ENCODE measurements at regions not wholly inside any gene's neighbourhood (a gene's known extent, or its start where the extent isn't known, plus 50 kb on each side); places are given as distances from the start of the nearest gene placed in this dataset.
"Not testable (repeated sequence)": the region's sequence is repeated elsewhere in the genome, so short reads cannot be mapped to it uniquely, and the experiment has no call there.

DNA sequence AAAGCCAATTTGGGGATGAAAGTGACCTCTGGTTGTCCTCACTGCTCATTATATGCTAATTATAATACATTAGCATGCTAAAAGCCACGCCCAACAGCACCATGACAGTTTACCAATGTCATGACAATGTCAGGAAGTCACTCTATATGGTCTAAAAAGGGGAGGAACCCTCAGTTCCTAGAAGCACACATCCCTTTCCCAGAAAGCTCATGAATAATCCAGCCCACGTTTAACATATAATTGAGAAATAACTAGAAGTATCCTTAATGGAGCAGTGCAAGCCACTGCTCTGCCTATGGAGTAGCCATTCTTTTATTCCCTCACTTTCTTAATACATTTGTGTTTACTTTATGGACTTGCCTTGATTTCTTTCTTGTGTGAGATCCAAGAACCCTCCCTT lies 215.3 kb downstream of the SPIN4 start:
- not testable (repeated sequence) for H3K36me3 ChIP-seq (ENCODE audit: control insufficient read depth, insufficient read depth, low read length); H3K27ac ChIP-seq (ENCODE audit: low read length); H3K4me3 ChIP-seq (ENCODE audit: low read length); H3K9me3 ChIP-seq (ENCODE audit: control insufficient read depth, insufficient read depth, low read length); H3K27me3 ChIP-seq (ENCODE audit: control insufficient read depth, insufficient read depth, low read length); H3K4me1 ChIP-seq (ENCODE audit: control insufficient read depth, insufficient read depth, low read length); DNase-seq (ENCODE audit: low read depth, low spot score)
- no CpG with 5 or more reads among the region's 2 CpGs for WGBS (ENCODE audit: insufficient coverage, insufficient read length)

DNA sequence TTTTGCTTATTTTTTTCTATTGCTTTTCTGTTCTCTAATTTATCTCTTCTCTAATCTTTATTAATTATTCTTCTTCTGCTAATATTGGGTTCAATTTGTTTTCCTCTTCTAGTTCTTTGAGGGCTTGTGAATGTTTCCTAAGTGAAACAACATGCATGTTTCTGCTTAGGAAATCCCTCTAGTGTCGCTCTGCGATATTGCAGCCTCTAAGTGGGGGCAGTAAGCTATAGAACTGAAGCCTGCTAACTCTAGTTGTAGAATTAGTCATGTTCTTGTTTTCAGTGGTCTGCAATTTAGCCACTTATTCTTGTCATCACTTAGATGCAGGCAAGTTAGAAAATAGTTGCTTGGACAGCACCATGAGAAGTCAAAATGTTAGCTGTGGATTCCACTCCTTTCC lies 222.6 kb downstream of the SPIN4 start:
- DNase-seq (ENCODE audit: low read depth, low spot score): no peak
- H3K4me1 ChIP-seq (ENCODE audit: control insufficient read depth, insufficient read depth, low read length): no peaks in the 10 kb centered on the region
- no CpG with 5 or more reads among the region's 2 CpGs for WGBS (ENCODE audit: insufficient coverage, insufficient read length)
- H3K27ac ChIP-seq (ENCODE audit: low read length): no peak overlapping the region
- H3K4me3 ChIP-seq (ENCODE audit: low read length): no peak overlapping the region
- no peaks in the 10 kb centered on the region for H3K36me3 ChIP-seq (ENCODE audit: control insufficient read depth, insufficient read depth, low read length)
- H3K27me3 ChIP-seq (ENCODE audit: control insufficient read depth, insufficient read depth, low read length): no peaks in the 10 kb centered on the region
- no peaks in the 10 kb centered on the region for H3K9me3 ChIP-seq (ENCODE audit: control insufficient read depth, insufficient read depth, low read length)

DNA sequence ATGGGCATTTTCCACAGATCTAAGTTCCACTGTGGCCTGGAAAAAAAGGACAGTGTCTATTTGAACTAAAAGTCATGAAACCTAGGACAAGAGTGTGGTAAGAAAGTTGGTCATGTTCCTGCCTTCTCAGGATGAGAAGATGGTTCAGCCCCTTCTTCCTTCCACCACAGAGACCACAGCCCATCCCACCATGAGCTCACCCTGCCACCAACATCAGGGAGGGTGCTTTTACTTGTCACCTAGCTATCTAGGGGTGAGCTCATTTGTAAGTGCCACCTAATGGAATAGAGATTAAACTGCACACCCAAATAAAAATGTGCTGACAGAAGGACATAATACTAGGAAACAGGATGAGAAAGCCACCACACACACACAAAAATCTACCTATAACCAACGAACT lies 235.9 kb downstream of the SPIN4 start:
- no peaks in the 10 kb centered on the region for H3K36me3 ChIP-seq (ENCODE audit: control insufficient read depth, insufficient read depth, low read length)
- H3K4me3 ChIP-seq (ENCODE audit: low read length): no peak overlapping the region
- H3K27ac ChIP-seq (ENCODE audit: low read length): no peak overlapping the region
- DNase-seq (ENCODE audit: low read depth, low spot score): no peak
- no peaks in the 10 kb centered on the region for H3K27me3 ChIP-seq (ENCODE audit: control insufficient read depth, insufficient read depth, low read length)
- WGBS (ENCODE audit: insufficient coverage, insufficient read length): no CpG with 5 or more reads among the region's 1 CpG
- H3K9me3 ChIP-seq (ENCODE audit: control insufficient read depth, insufficient read depth, low read length): no peaks in the 10 kb centered on the region
- no peaks in the 10 kb centered on the region for H3K4me1 ChIP-seq (ENCODE audit: control insufficient read depth, insufficient read depth, low read length)

DNA sequence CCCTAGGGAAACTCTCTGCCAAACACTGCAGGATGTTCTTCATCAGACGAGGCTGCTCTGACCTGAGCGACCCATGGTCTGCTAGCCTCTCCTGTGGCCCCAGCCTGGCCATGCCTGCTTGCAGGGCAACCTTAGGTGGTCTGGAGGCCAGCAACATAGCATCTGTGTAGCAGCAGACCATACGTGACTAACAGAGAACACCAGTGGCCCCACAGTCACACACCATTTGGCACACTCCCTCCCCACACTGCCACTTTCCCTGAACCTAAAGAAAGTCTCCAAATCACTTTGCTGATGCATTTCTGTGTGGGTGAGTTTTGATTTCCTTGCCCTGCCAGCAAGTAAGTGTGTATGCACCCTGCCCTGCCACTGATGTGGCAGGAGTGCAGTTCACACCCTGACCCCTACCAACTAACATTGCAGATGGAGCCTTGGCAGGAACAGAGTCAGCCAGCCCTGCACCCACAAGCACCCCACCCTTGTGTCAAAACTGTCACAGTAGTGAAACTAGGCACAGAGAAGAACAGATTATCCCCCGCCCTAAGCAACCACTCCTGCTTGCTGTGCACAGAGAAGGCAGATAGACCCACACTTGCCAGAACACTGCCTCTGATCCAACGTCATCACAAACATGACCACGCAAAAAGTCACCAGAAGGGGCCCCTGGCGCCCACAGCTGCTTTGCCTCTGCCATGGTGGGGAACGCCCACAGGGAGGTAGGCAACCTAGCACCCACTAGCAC lies 249.1 kb downstream of the SPIN4 start:
- Histone ChIP-seq H3K36me3 (ENCODE audit: control insufficient read depth, insufficient read depth, low read length) (no peaks in the 10 kb centered on the region), H3K9me3 (ENCODE audit: control insufficient read depth, insufficient read depth, low read length) (0 out of 2 replicates have a peak, but pooled peaks cover 1% of the 10 kb centered on the region), H3K27ac (ENCODE audit: low read length) (no peak overlapping the region), H3K27me3 (ENCODE audit: control insufficient read depth, insufficient read depth, low read length) (no peaks in the 10 kb centered on the region), H3K4me3 (ENCODE audit: low read length) (no peak overlapping the region), H3K4me1 (ENCODE audit: control insufficient read depth, insufficient read depth, low read length) (no peaks in the 10 kb centered on the region)
- WGBS (ENCODE audit: insufficient coverage, insufficient read length): no CpG with 5 or more reads among the region's 8 CpGs
- DNase-seq (ENCODE audit: low read depth, low spot score): no peak

DNA sequence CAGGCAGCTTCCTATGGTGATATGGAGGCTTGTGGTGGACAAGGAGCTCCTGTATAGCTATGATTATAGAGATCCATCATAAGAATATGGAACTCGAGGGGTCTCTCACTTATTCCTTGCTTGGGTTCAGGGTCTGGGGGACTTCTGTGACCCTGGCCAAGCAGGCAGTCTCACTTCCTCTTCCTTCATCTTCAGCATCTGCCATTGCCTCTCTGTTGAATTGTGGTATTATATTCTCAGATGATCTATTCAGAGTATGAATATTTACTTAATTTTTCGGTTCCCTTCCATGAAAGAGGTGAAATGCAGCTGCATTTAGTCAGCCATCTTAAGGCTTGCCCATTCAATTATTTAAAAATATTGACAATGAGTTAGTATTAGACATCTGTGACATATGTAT lies 292.9 kb downstream of the SPIN4 start:
- Histone ChIP-seq H3K36me3 (ENCODE audit: control insufficient read depth, insufficient read depth, low read length) (no peaks in the 10 kb centered on the region), H3K9me3 (ENCODE audit: control insufficient read depth, insufficient read depth, low read length) (no peaks in the 10 kb centered on the region), H3K4me3 (ENCODE audit: low read length) (no peak overlapping the region), H3K27me3 (ENCODE audit: control insufficient read depth, insufficient read depth, low read length) (no peaks in the 10 kb centered on the region), H3K4me1 (ENCODE audit: control insufficient read depth, insufficient read depth, low read length) (no peaks in the 10 kb centered on the region), H3K27ac (ENCODE audit: low read length) (no peak overlapping the region)
- WGBS (ENCODE audit: insufficient coverage, insufficient read length): no CpG with 5 or more reads among the region's 2 CpGs
- no peak for DNase-seq (ENCODE audit: low read depth, low spot score)

DNA sequence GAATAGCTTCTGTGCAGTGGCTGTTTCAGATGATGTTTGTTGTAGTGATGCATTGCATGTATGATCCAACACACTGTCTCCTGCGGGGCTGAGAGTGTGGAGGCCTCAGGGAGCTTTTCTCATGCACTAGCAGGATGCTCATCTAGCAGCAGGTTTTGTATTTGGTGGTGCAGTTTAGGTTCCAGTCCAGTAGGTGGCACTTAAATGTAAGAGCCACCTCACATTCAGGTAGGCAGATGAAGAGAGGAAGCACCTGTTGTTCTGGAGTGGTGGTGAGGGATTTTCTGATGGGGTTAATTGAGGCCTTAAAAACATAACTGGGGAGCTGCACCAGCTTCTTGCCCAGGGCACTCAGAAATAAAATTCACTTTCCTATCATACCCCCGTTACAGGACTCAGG lies 300.9 kb downstream of the SPIN4 start:
- no peaks in the 10 kb centered on the region for H3K9me3 ChIP-seq (ENCODE audit: control insufficient read depth, insufficient read depth, low read length)
- no peak for DNase-seq (ENCODE audit: low read depth, low spot score)

DNA sequence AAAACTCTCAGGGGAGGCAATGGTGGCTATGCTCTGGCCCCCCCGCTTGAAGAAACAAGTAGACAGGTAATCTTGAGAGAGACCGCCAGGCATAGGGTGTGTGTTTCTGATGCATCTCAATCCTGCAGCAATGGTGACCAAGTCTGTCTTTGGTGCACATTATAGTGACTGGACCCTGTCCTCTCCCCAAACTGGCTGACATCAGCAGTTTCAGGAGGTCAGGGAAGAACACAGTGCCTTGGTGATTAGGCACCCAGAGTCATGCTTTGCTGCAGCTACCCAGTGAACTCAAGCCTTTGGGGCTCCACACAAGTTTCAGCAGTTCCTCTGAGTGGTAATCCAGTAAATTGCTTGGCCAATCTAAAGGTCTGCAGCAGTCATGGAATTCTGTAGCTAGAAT lies 318.3 kb downstream of the SPIN4 start:
- Histone ChIP-seq H3K4me3 (ENCODE audit: low read length) (no peak overlapping the region), H3K9me3 (ENCODE audit: control insufficient read depth, insufficient read depth, low read length) (no peaks in the 10 kb centered on the region), H3K36me3 (ENCODE audit: control insufficient read depth, insufficient read depth, low read length) (no peaks in the 10 kb centered on the region), H3K27me3 (ENCODE audit: control insufficient read depth, insufficient read depth, low read length) (no peaks in the 10 kb centered on the region), H3K4me1 (ENCODE audit: control insufficient read depth, insufficient read depth, low read length) (no peaks in the 10 kb centered on the region), H3K27ac (ENCODE audit: low read length) (no peak overlapping the region)
- WGBS (ENCODE audit: insufficient coverage, insufficient read length): no CpG with 5 or more reads among the region's 2 CpGs
- no peak for DNase-seq (ENCODE audit: low read depth, low spot score)

More for the DNA sequence above, 300.9 kb downstream of the SPIN4 start:
- Histone ChIP-seq H3K4me1 (ENCODE audit: control insufficient read depth, insufficient read depth, low read length) (no peaks in the 10 kb centered on the region), H3K27ac (ENCODE audit: low read length) (no peak overlapping the region), H3K4me3 (ENCODE audit: low read length) (no peak overlapping the region), H3K36me3 (ENCODE audit: control insufficient read depth, insufficient read depth, low read length) (no peaks in the 10 kb centered on the region), H3K27me3 (ENCODE audit: control insufficient read depth, insufficient read depth, low read length) (no peaks in the 10 kb centered on the region)
- no CpG with 5 or more reads among the region's 2 CpGs for WGBS (ENCODE audit: insufficient coverage, insufficient read length)

DNA sequence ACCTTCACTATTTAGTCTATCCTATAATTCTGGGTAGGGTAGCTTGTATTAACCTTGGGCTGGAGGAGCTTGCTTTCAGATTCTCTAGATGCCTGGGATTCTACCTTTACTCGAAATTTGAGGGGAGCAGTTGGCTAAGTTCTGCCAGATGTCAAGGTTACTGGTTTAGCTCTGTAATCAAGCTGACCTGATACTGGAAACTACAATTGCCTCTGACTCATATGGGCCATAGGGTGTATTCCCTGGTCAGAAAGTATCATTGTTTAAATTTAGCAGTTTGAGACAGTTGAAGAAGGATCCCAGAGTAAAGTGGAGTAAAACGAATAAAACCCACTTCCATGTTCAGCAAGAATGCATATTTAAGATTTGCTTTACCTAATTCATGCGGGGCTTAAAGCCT lies 337.6 kb downstream of the SPIN4 start:
- H3K4me3 ChIP-seq (ENCODE audit: low read length): no peak overlapping the region
- H3K27ac ChIP-seq (ENCODE audit: low read length): no peak overlapping the region
- WGBS (ENCODE audit: insufficient coverage, insufficient read length): no CpG with 5 or more reads among the region's 3 CpGs
- no peaks in the 10 kb centered on the region for H3K4me1 ChIP-seq (ENCODE audit: control insufficient read depth, insufficient read depth, low read length)
- no peaks in the 10 kb centered on the region for H3K9me3 ChIP-seq (ENCODE audit: control insufficient read depth, insufficient read depth, low read length)
- no peak for DNase-seq (ENCODE audit: low read depth, low spot score)
- no peaks in the 10 kb centered on the region for H3K36me3 ChIP-seq (ENCODE audit: control insufficient read depth, insufficient read depth, low read length)
- H3K27me3 ChIP-seq (ENCODE audit: control insufficient read depth, insufficient read depth, low read length): no peaks in the 10 kb centered on the region

DNA sequence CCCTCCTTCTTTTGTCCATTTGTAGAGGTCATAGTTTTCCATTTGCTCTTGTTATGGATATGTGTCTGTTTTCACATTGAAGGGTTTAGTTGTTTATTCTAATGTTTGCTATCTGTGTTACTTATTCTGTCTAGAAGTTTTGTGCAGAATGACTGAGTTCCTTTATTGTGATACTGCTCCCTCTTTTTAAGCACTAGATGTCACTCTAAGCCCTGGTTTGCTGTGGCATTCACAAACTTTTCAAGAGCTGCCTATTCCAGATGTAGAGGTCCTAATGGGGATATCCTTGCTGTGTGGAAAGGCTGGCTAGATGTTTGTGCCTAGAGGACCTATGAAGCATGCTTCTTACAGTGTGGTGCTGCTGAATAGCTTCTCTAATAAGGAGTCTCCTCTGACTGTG lies 338.6 kb downstream of the SPIN4 start:
- no peaks in the 10 kb centered on the region for H3K9me3 ChIP-seq (ENCODE audit: control insufficient read depth, insufficient read depth, low read length)
- H3K27ac ChIP-seq (ENCODE audit: low read length): no peak overlapping the region
- no peaks in the 10 kb centered on the region for H3K4me1 ChIP-seq (ENCODE audit: control insufficient read depth, insufficient read depth, low read length)
- no peak for DNase-seq (ENCODE audit: low read depth, low spot score)
- no peaks in the 10 kb centered on the region for H3K27me3 ChIP-seq (ENCODE audit: control insufficient read depth, insufficient read depth, low read length)
- H3K36me3 ChIP-seq (ENCODE audit: control insufficient read depth, insufficient read depth, low read length): no peaks in the 10 kb centered on the region
- no peak overlapping the region for H3K4me3 ChIP-seq (ENCODE audit: low read length)

DNA sequence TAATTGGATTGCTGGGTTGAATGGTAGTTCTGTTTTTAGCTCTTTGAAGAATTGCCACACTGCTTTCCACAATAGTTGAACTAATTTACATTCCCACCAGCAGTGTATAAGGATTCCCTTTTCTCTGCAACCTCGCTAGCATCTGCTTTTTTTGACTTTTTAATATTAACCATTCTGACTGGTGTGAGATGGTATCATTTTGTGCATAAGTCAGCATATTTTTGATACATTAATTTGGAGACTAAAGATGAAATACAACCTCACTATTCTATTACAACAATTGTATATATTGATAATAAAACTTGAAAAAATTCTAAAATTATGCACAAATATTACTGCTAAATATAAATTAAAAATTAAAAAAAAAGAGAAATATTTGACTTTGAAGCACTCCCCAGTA lies 350.9 kb downstream of the SPIN4 start:
- not testable (repeated sequence) for H3K4me1 ChIP-seq (ENCODE audit: control insufficient read depth, insufficient read depth, low read length)

More for the DNA sequence above, 350.9 kb downstream of the SPIN4 start:
- not testable (repeated sequence) for H3K9me3 ChIP-seq (ENCODE audit: control insufficient read depth, insufficient read depth, low read length); DNase-seq (ENCODE audit: low read depth, low spot score); H3K36me3 ChIP-seq (ENCODE audit: control insufficient read depth, insufficient read depth, low read length); H3K4me3 ChIP-seq (ENCODE audit: low read length); H3K27me3 ChIP-seq (ENCODE audit: control insufficient read depth, insufficient read depth, low read length); H3K27ac ChIP-seq (ENCODE audit: low read length)
- WGBS (ENCODE audit: insufficient coverage, insufficient read length): no CpG with 5 or more reads among the region's 1 CpG

Measured in iPS DF 6.9 (cell line).